IPS-NIHi11 (cell line): ENCODE measurements at regions not wholly inside any gene's neighbourhood (a gene's known extent, or its start where the extent isn't known, plus 50 kb on each side); places are given as distances from the start of the nearest gene placed in this dataset.

Source experiments
- DNase-seq: peaks from one replicate; pipeline ENCODE4 v3.0.0; 2012; ENCODE audit warnings: mixed read lengths, low spot score

- no peak for DNase-seq
These were observed 118.6 kb upstream of the MYL2 start for GRCh38 chr12:111038941-111039340.

GRCh38 chr12:111038077-111038476 is 117.7 kb upstream of the MYL2 start:
- no peak for DNase-seq

DNA sequence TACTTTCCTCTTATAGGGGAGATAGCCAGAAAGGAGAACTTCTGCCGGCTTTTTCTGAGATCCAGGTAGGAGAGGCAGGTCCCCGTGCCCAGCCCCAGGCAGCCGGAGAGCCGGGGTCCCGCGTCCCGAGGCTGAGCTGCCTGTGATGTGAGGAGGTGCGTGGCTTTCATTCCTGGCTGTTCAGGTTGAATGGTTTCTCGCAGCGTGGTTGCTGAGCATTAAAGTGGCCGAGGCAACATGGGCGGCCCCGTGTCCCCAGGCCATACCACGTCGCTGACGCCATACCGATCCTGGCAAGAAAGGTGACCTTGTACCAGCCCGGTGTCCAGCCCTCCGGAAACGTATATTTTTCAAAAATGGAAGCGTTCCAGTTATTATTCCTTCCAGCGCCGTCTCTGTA is 116.7 kb upstream of the MYL2 start:
- DNase-seq: no peak

DNA sequence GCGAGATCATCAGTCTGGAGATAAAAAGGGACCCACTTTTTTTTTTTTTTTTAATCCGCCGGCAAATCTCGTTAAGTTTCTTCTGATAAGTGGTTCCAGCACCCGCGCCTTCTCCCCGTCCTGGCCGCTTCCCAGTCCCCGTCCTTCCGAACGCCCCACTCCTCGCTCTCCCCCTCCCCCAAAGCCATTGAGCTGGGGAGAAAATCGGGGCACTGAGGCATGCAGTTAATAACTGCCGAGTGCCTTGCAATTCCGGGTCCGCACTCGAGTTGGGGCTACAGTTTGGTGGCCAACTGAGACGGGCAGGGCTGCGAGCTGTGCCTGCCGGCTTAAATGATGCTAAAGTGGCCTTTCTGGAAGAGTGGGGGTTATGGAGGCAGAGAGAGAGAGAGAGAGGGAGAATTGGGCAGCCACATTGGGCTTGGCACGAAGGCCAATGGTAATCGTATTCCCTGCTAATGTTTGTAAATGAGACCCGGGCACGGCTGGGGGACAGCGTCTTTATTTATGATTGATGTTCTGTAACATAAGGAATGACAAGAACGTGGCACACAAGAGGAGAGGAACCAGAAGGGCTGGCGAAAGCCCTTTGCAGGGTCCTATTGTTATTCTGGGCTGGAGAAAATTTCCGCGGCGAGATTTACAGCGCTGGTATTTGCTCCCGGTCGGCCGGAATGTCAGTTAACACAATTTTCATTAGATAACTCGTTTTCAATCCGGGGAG is 115.4 kb upstream of the MYL2 start:
- DNase-seq: peak; percentile 38

DNA sequence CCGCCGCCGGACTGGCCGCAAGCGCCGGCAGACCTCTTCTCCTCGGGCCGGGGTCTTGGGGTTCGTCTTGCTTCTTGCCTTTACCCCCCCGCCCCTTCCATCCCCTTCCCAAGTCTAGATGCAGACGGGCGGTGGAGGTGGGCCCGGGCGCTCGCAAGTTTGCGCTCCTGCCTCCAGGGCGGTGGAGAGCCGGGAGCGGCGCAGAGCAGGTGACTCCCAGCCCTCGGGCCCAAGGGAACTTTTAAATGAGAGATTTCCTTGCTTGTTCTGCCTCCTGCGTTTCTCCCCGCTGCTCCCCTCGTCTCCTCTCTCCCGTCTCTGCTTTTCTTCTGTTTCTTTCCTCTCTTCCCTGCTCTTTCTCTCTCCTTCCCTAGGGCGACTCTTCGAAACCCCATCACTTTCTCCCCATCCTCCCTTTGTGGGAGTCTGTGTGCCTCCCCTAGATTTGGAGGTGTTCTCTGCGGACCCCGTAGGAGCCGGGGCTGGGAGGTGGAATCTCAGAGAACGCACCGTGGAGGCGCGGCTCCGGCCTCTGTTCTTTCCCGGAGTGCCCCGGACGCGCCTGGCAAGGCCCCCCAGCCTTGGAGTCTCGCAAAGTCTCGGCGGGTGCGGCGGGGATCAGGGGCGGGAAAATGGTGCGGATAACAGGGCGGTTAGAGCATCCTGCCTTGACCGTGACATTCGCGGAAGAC is 114.7 kb upstream of the MYL2 start:
- peak; percentile 64 for DNase-seq

- DNase-seq: peak; percentile 71
These were observed 113.9 kb upstream of the MYL2 start, which contains the start of gene CUX2 for GRCh38 chr12:111034083-111034885. TSS of gene CUX2 (plus strand) at chr12:111034165.

GRCh38 chr12:111033281-111034082 is 113.1 kb upstream of the MYL2 start:
- DNase-seq: peak; percentile 69

GRCh38 chr12:111032591-111032919 is 112.2 kb upstream of the MYL2 start:
- DNase-seq: no peak

DNA sequence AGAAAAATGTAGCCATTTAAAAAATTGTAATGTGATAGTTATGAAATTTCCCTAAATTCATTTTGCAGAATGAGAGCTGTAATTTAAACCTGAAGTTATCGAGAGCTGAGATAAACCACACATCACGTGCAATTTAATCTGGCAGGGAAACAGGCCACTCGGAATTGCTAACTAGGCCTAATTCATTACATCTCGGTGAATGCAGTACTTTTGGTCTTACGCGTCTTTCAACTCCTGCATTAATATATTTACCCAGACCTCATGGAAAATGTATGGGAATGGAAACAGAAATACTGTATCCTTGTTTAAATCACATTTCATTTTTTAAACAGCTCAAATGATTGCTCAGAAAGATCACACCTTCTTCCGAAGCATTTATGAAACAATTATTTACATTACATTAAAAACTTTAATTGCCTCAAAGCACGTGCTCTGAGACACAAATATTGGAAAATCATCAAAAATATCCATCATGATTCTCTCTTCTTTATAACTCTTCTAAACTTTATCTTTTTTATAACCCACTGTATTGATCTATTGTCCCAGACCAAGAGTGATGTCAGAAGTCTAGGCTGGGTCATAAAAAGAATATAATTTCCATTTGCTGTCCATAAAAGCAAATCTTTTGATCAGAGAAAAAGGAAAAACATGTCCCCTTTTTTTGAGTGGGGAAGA is 111.7 kb upstream of the MYL2 start:
- no peak for DNase-seq

DNA sequence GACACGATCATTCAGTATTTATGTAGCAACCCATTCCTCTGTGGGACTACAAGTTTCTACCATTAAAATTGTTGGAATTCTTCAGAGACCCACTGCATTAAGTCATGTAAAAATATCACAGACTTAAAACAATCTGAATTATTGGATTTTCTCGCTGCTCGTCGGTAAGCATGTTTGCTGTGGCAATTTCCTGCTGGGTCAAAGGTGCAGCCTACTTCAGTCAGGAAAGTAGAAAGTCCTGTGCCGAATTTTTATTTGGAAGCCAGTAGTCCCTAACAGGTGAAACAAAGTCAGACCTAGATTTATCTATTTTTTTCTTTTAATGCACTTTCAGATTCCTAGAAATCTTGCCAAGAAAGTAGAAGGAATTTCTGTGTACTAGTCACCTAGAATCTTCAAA is 110.4 kb upstream of the MYL2 start:
- DNase-seq: no peak

DNA sequence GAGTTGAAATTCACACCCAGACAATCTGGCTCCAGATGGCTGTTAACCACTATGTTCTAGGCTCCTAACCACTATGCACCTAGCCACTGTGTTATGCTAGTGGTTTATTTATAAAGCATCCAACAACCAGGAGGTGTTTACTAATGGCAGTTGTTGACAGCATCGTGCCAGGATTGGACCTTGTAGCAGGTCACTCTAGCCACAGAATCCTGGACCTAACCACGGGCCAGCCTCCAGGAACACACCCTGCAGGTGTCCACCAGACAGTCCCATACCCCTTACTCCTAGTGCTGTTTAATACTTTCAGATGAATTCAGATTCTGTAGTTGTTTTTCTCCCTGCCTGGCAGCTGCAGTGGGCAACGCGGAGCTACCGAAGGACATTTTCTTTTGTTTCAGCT is 109.4 kb upstream of the MYL2 start:
- DNase-seq: no peak

DNA sequence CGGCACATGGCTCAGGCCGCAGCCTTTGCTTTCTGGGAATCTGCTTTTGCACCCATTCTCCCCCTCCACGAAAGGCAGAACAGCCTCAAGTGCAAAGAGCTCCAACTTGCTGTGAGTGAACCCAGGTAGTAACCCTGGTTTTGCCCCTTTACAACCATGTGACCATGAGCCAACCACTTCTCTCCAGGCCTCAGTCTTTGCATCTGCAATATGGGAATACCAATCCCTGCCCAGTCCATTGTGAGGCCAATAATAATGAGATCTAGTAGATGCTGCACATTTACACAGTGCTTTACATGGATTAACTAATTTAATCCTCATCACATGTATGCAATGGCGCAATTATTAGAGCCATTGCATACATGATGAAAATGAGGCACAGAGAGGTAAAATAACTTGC is 108.9 kb upstream of the MYL2 start:
- DNase-seq: no peak

DNA sequence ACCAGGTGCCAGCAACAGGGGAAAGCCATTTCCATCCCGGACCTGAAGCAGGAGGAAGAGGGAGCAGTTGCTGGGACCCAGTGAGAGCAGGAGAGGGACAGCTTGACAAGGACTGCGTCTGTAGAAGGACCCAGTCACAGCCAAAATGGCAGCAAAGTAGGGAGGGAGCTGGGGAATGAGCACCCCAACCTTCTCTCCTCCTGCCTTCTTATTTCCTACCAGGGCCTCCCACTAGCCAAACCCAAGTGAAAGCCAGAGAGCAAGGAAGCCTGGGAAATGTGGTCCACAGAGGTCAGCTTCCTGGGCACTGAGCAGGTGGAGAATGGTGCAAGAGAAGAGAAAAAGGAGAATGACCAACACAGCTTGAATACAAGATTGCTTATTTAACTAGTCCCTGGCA is 108.5 kb upstream of the MYL2 start:
- DNase-seq: peak; percentile 30

- no peak for DNase-seq
These were observed 107.1 kb upstream of the MYL2 start for GRCh38 chr12:111027431-111027830.

GRCh38 chr12:111025792-111026430 is 105.5 kb upstream of the MYL2 start:
- DNase-seq: no peak

GRCh38 chr12:111025301-111025700 is 104.9 kb upstream of the MYL2 start:
- no peak for DNase-seq

GRCh38 chr12:111024205-111024801 is 103.9 kb upstream of the MYL2 start:
- peak; percentile 92 for DNase-seq

DNA sequence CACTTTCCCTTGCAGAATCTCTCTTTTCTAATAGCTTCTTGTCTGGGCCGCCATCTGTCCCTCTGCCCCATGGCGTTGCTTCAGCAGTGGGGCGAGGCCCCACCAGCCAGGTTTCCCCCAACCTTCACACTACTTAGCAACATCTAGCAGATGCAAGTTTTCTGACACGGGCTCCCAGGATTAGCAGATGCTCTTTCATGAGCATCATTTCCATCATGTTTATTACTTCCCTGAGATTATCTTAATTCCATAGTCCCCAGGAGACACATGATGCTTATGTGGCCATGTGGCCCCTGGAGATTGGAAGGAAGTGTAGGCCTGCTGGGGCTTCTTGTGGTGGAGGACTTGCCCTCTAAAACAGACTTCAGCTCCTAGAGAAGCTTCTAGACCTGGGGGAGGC is 102.0 kb upstream of the MYL2 start:
- DNase-seq: no peak

GRCh38 chr12:111014547-111014946 is 94.2 kb upstream of the MYL2 start:
- DNase-seq: no peak

GRCh38 chr12:111012918-111013317 is 92.5 kb upstream of the MYL2 start:
- no peak for DNase-seq
